Right lobe of liver (tissue), 6 donors: ENCODE measurements at regions not wholly inside any gene's neighbourhood (a gene's known extent, or its start where the extent isn't known, plus 50 kb on each side); places are given as distances from the start of the nearest gene placed in this dataset.
"Not testable (repeated sequence)": the region's sequence is repeated elsewhere in the genome, so short reads cannot be mapped to it uniquely, and the experiment has no call there.

Experiments used
- ATAC-seq, 4 donors: fragments of 200-7000 bp; cut with Tn5 transposase; one replicate each; pipeline ENCODE4 v1.9.1; 2020; ENCODE audit warnings: mild to moderate bottlenecking in 4 of 4, moderate library complexity in 4 of 4
- DNase-seq, 3 donors: peaks; one replicate each; pipeline ENCODE4 v3.0.0-alpha.2; 2020
- H3K27ac ChIP-seq, 3 donors: fragments of 200-600 bp; one replicate each; pipeline ENCODE4 v1.8.0; 2022
- H3K27me3 ChIP-seq, 2 donors: fragments of 200-600 bp; one replicate each; pipeline ENCODE4 v1.8.0; 2022
- H3K36me3 ChIP-seq, 4 donors: fragments of 200-600 bp; sonication (generic) in 1 of 4; one replicate each; pipeline versions ENCODE4 v1.5.1 to v1.8.0; 2017 to 2022; ENCODE audit warnings: control low read depth in 1 of 4
- H3K4me1 ChIP-seq, 4 donors: fragments of 200-600 bp; sonication (generic) in 1 of 4; one replicate each; pipeline versions ENCODE4 v1.5.1 to v1.8.0; 2017 to 2022; ENCODE audit warnings: control low read depth in 1 of 4
- H3K4me3 ChIP-seq, 3 donors: fragments of 200-600 bp; one replicate each; pipeline ENCODE4 v1.8.0; 2022
- H3K9me3 ChIP-seq, 4 donors: fragments of 200-600 bp; sonication (generic) in 1 of 4; one replicate each; pipeline versions ENCODE4 v1.5.1 to v1.8.0; 2017 to 2022; ENCODE audit warnings: control low read depth in 1 of 4
- POLR2A ChIP-seq: fragments of 450-650 bp; IDR thresholded peaks from one replicate; pipeline ENCODE4 v1.6.1; 2017; ENCODE audit warnings: antibody characterized with exemption, mild to moderate bottlenecking
- WGBS: methylation state at CpG from one replicate; pipeline ENCODE4 v1.1.6; 2018; ENCODE audit warnings: low coverage, low lambda C conversion rate; ENCODE audit not compliant: insufficient coverage; ENCODE audit errors: missing lambda C conversion rate; 5-methylcytosine and 5-hydroxymethylcytosine counted together
- intact Hi-C, 2 donors: fragments of 100-400 bp; cut with DNase I; formaldehyde crosslinking; loops; one replicate each; pipeline versions ENCODE4 v1.11.2 to v1.14.1; 2022
- TF ChIP-seq, protein P1 (sequence below), 4 donors: fragments of 200-600 bp in 3 of 4; fragments of 450-650 bp in 1 of 4; IDR thresholded peaks; one replicate each; pipeline versions ENCODE4 v1.5.1 to v1.8.0; 2016 to 2022; ENCODE audit warnings: antibody characterized with exemption in 4 of 4, mild to moderate bottlenecking in 2 of 4
- donor health status: DM: no; HTN: yes; CAD: no.
- donor health status: DM: no; HTN: no; CAD: no.
- donor health status: DM: no; HTN: no; CAD: no.
- donor health status: DM: no; HTN: yes; CAD: no.
- donor health status: DM: no; HTN: yes; CAD: no.

DNA sequence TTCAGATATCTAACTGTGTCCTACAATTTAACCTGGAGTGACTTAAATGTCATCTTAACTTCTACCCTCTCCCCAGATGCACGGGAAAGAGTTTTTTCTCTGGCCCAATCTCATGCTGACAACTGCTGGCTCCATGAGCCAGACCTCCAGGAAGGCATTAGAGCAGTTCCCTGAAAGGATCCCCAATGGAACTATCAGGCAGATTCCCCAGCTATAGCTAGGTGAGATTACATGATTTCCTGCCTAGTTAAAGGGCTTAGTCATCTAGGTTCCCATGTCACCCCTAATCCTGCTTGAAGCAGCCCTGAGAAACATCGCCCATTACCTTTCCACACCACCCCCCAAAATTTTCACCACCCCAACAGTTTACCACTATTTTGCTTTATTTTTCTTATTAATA, 373.5 kb upstream of the TRPC7 start:
- TF ChIP-seq, protein P1, sequence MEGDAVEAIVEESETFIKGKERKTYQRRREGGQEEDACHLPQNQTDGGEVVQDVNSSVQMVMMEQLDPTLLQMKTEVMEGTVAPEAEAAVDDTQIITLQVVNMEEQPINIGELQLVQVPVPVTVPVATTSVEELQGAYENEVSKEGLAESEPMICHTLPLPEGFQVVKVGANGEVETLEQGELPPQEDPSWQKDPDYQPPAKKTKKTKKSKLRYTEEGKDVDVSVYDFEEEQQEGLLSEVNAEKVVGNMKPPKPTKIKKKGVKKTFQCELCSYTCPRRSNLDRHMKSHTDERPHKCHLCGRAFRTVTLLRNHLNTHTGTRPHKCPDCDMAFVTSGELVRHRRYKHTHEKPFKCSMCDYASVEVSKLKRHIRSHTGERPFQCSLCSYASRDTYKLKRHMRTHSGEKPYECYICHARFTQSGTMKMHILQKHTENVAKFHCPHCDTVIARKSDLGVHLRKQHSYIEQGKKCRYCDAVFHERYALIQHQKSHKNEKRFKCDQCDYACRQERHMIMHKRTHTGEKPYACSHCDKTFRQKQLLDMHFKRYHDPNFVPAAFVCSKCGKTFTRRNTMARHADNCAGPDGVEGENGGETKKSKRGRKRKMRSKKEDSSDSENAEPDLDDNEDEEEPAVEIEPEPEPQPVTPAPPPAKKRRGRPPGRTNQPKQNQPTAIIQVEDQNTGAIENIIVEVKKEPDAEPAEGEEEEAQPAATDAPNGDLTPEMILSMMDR (IDR thresholded peaks at IDR 0.05) = no peak
- Histone ChIP-seq H3K36me3 (no peaks in the 10 kb centered on the region), H3K4me3 (no peak overlapping the region), H3K27me3 (no peaks in the 10 kb centered on the region), H3K9me3 (no peaks in the 10 kb centered on the region), H3K4me1 (no peaks in the 10 kb centered on the region), H3K27ac (no peak overlapping the region)
- ATAC-seq = no peak
- no peak for DNase-seq
- 75% methylated on average over 2 of the region's 2 CpGs for WGBS
- intact Hi-C loops = no loop called here

DNA sequence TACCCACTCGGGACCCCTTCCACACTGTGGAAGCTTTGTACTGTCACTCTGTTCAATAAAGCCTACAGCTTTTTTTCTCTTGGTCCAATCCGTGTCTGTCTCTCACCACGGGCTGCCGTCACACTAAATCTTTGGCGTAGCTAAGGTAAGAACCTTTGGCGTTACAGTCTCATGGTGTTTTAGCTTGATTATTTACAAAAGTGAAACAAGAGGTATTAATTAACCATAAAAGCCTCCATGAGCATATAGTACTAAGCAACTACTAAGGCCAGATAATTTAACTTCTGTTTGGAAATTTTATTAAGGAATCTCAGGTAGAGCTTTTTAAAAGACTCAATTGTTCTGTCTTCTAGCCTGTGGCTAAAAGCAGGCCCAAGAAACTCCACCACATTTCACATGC, 370.7 kb upstream of the TRPC7 start:
- DNase-seq (no peak), ATAC-seq (no peak)
- TF ChIP-seq, protein P1 (IDR thresholded peaks at IDR 0.05) = no peak
- no peak for TF ChIP-seq POLR2A
- Histone ChIP-seq H3K4me3 (no peak overlapping the region), H3K4me1 (no peaks in the 10 kb centered on the region), H3K9me3 (no peaks in the 10 kb centered on the region), H3K27me3 (no peaks in the 10 kb centered on the region), H3K27ac (no peak overlapping the region), H3K36me3 (no peaks in the 10 kb centered on the region)
- intact Hi-C loops = no loop called here
- WGBS = 26% methylated on average over 6 of the region's 6 CpGs

DNA sequence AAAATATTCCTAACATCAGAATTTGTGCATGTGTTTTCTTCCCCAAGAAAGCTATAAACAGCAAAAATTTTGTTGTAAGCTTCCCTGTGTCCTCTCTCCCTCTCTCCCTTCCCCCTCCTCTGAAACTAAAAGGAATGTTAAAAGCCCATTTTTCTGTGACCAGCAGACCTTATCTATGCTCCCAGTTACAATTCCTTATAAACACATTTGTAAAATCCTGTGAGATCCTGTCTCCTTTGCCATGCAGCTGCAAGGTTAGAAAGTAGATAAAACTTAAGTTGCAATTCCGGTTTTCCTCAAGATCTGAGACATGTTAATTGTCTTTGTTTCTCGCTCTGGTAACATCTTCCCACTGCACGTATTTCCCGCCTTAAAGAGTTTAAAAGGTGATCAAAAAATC, 370.3 kb upstream of the TRPC7 start:
- ATAC-seq, H3K27me3 ChIP-seq, DNase-seq, H3K4me3 ChIP-seq, H3K36me3 ChIP-seq, H3K4me1 ChIP-seq, H3K9me3 ChIP-seq, H3K27ac ChIP-seq, intact Hi-C loops: not testable (repeated sequence)
- 11% methylated on average over 4 of the region's 4 CpGs for WGBS

DNA sequence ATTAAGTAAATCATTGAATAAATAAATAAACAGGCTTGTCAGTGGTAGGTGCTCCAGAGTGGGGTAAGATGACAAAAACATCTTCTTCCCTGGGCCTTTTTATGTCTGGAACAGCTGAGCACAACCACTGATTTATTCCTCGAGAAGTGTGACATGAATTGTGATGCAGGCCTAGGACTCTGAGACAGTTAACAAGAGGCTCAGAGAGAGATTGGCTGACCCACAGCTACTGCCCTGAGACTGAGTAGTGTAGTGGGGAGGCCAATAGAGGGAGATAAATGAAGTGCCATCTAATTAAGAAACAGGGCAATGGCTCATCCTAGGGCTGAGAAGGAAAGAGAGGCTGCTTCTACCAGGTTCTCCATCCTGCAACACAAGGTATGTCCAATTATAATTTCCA, 369.3 kb upstream of the TRPC7 start:
- TF ChIP-seq, protein P1 (IDR thresholded peaks at IDR 0.05) = no peak
- no peak for TF ChIP-seq POLR2A
- DNase-seq (no peak), ATAC-seq (no peak)
- H3K4me3 ChIP-seq = no peak overlapping the region
- no peaks in the 10 kb centered on the region for H3K36me3 ChIP-seq
- no peak overlapping the region for H3K27ac ChIP-seq
- no peaks in the 10 kb centered on the region for H3K9me3 ChIP-seq
- intact Hi-C loops = no loop called here
- 73% methylated on average over 1 of the region's 1 CpG for WGBS
- H3K27me3 ChIP-seq = no peaks in the 10 kb centered on the region
- H3K4me1 ChIP-seq = no peaks in the 10 kb centered on the region

DNA sequence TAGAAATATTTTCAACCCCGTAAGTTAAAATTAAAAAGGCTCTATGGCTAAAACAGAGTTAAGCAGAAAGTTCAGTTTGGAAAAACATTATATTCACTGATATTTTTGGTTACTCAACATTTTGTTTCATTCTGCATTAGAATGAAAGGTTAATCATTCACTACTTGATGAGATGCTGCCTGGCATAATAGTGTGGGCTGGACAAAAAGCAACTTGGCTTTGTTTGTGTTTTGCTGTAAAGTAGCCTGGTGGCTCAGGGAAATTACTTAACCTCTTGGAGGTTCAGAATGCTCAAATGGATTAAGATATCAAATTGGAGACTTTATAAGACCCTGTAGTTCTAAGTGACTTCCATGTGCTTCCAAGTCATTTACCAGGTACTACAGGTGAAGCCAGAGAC, 367.4 kb upstream of the TRPC7 start:
- 83% methylated on average over 1 of the region's 1 CpG for WGBS
- no peak overlapping the region for H3K27ac ChIP-seq
- TF ChIP-seq POLR2A = no peak
- TF ChIP-seq, protein P1 (IDR thresholded peaks at IDR 0.05) = no peak
- DNase-seq (no peak), ATAC-seq (no peak)
- H3K36me3 ChIP-seq = no peaks in the 10 kb centered on the region
- no peak overlapping the region for H3K4me3 ChIP-seq
- H3K27me3 ChIP-seq = no peaks in the 10 kb centered on the region
- no peaks in the 10 kb centered on the region for H3K4me1 ChIP-seq
- intact Hi-C loops = no loop called here
- no peaks in the 10 kb centered on the region for H3K9me3 ChIP-seq
